Prostate gland (tissue), 2 donors: ENCODE measurements at regions not wholly inside any gene's neighbourhood (a gene's known extent, or its start where the extent isn't known, plus 50 kb on each side); places are given as distances from the start of the nearest gene placed in this dataset.

Source experiments
- CTCF ChIP-seq, 4 experiments: fragments of 200-600 bp in 2 of 4; fragments of 450-650 bp in 2 of 4; sonication (generic) in 2 of 4; IDR thresholded peaks; 1 replicate in 3 of 4; 2 replicates in 1 of 4; pipeline ENCODE4 v1.5.1; 2016 to 2019; ENCODE audit warnings: antibody characterized with exemption in 4 of 4, mild to moderate bottlenecking in 2 of 4, moderate library complexity in 2 of 4
- POLR2A ChIP-seq: fragments of 450-650 bp; IDR thresholded peaks from one replicate; pipeline ENCODE4 v1.6.1; 2016; ENCODE audit warnings: antibody characterized with exemption, mild to moderate bottlenecking
- POLR2AphosphoS5 ChIP-seq: sonication (generic); formaldehyde crosslinking; IDR thresholded peaks from one replicate; pipeline ENCODE4 v1.6.1; 2017; ENCODE audit warnings: antibody characterized with exemption

- TF ChIP-seq CTCF (IDR thresholded peaks at IDR 0.05) (no peak), POLR2A (no peak), POLR2AphosphoS5 (no peak)
These were observed 57.9 kb upstream of the NUP160 start for GRCh38 chr11:47906066-47906465.
